SH-SY5Y (cell line): ENCODE measurements at regions not wholly inside any gene's neighbourhood (a gene's known extent, or its start where the extent isn't known, plus 50 kb on each side); places are given as distances from the start of the nearest gene placed in this dataset.

Experiments
- GATA2 ChIP-seq: IDR thresholded peaks from 2 replicates; pipeline ENCODE4 v1.6.1; 2011; ENCODE audit warnings: mild to moderate bottlenecking, low read depth, low read length
- GATA3 ChIP-seq: IDR thresholded peaks from 2 replicates; pipeline ENCODE4 v1.6.1; 2011; ENCODE audit warnings: low read depth, mild to moderate bottlenecking, low read length, moderate library complexity

GRCh38 chr6:111951497-111952085 is 78.3 kb upstream of the FYN start:
- TF ChIP-seq GATA2, result no peak
- TF ChIP-seq GATA3, result 0 out of 2 replicates have a peak, but pooled peaks have one; percentile 14

- TF ChIP-seq GATA3, result no peak
- no peak for TF ChIP-seq GATA2
Observed at GRCh38 chr6:111952274-111952673, 79.0 kb upstream of the FYN start.

GRCh38 chr6:111952821-111953540 is 79.7 kb upstream of the FYN start:
- TF ChIP-seq GATA3 (no peak), GATA2 (no peak)

- TF ChIP-seq GATA3 (no peak), GATA2 (no peak)
Observed at GRCh38 chr6:111956098-111956497, 82.8 kb upstream of the FYN start.

- TF ChIP-seq GATA3 (no peak), GATA2 (no peak)
Observed at GRCh38 chr6:111957623-111958315, 84.5 kb upstream of the FYN start.

GRCh38 chr6:111958534-111958933 is 85.3 kb upstream of the FYN start:
- TF ChIP-seq GATA2 (no peak), GATA3 (no peak)

- TF ChIP-seq GATA3 (no peak), GATA2 (no peak)
Observed at GRCh38 chr6:111959766-111960165, 86.5 kb upstream of the FYN start.

- TF ChIP-seq GATA2, result no peak
- no peak for TF ChIP-seq GATA3
Observed at GRCh38 chr6:111967131-111967530, 86.8 kb upstream of the CCN6 start.

GRCh38 chr6:111970426-111970825 is 83.5 kb upstream of the CCN6 start:
- TF ChIP-seq GATA2 (no peak), GATA3 (no peak)

GRCh38 chr6:111971181-111971841 is 82.6 kb upstream of the CCN6 start:
- no peak for TF ChIP-seq GATA3
- TF ChIP-seq GATA2, result no peak

- no peak for TF ChIP-seq GATA2
- no peak for TF ChIP-seq GATA3
Observed at GRCh38 chr6:111971866-111972532, 81.9 kb upstream of the CCN6 start.

- TF ChIP-seq GATA2 (no peak), GATA3 (no peak)
Observed at GRCh38 chr6:111972745-111973117, 81.2 kb upstream of the CCN6 start.

GRCh38 chr6:111973118-111973761 is 80.7 kb upstream of the CCN6 start:
- TF ChIP-seq GATA2, result no peak
- no peak for TF ChIP-seq GATA3
